ENCODE measurements at regions not wholly inside any gene's neighbourhood (a gene's known extent, or its start where the extent isn't known, plus 50 kb on each side); places are given as distances from the start of the nearest gene placed in this dataset.

GRCh38 chr20:39799366-39799965 is 837.3 kb downstream of the DHX35 start:
- no peak for DNase-seq

- no peak for DNase-seq
Measured at GRCh38 chr20:39795401-39796272, 833.5 kb downstream of the DHX35 start.

GRCh38 chr20:39792334-39792733 is 830.2 kb downstream of the DHX35 start:
- DNase-seq = no peak

- no peak for DNase-seq
Measured at GRCh38 chr20:39789411-39789810, 827.3 kb downstream of the DHX35 start.

GRCh38 chr20:39785252-39785917 is 823.2 kb downstream of the DHX35 start:
- no peak for DNase-seq

GRCh38 chr20:39784693-39785092 is 822.5 kb downstream of the DHX35 start:
- no peak for DNase-seq

GRCh38 chr20:39778847-39779604 is 816.9 kb downstream of the DHX35 start:
- no peak for DNase-seq

- DNase-seq = no peak
Measured at GRCh38 chr20:39778431-39778830, 816.3 kb downstream of the DHX35 start.

GRCh38 chr20:39777610-39778009 is 815.5 kb downstream of the DHX35 start:
- no peak for DNase-seq

- no peak for DNase-seq
Measured at GRCh38 chr20:39775110-39775509, 813.0 kb downstream of the DHX35 start.

- DNase-seq = no peak
Measured at GRCh38 chr20:39773380-39774000, 811.3 kb downstream of the DHX35 start.

- no peak for DNase-seq
Measured at GRCh38 chr20:39767352-39767751, 805.2 kb downstream of the DHX35 start.

- no peak for DNase-seq
Measured at GRCh38 chr20:39766333-39766732, 804.2 kb downstream of the DHX35 start.

GRCh38 chr20:39762716-39763115 is 800.6 kb downstream of the DHX35 start:
- no peak for DNase-seq

GRCh38 chr20:39758876-39759275 is 796.7 kb downstream of the DHX35 start:
- DNase-seq = no peak

GRCh38 chr20:39756828-39757227 is 794.7 kb downstream of the DHX35 start:
- DNase-seq = no peak

GRCh38 chr20:39756369-39756768 is 794.2 kb downstream of the DHX35 start:
- no peak for DNase-seq

- DNase-seq = no peak
Measured at GRCh38 chr20:39752262-39752876, 790.2 kb downstream of the DHX35 start.

GRCh38 chr20:39751557-39752137 is 789.5 kb downstream of the DHX35 start:
- DNase-seq = no peak

- no peak for DNase-seq
Measured at GRCh38 chr20:39745380-39745779, 783.2 kb downstream of the DHX35 start.

- DNase-seq = no peak
Measured at GRCh38 chr20:39738651-39739050, 776.5 kb downstream of the DHX35 start.
